Uterus (tissue), 2 donors: ENCODE measurements at regions not wholly inside any gene's neighbourhood (a gene's known extent, or its start where the extent isn't known, plus 50 kb on each side); places are given as distances from the start of the nearest gene placed in this dataset.

Experiments used
- POLR2A ChIP-seq, 2 donors: fragments of 450-650 bp; IDR thresholded peaks; one replicate each; pipeline ENCODE4 v1.6.1; 2016; ENCODE audit warnings: antibody characterized with exemption in 2 of 2, mild to moderate bottlenecking in 1 of 2, moderate library complexity in 1 of 2
- TF ChIP-seq, protein P1 (sequence below), 4 experiments: fragments of 200-600 bp in 2 of 4; fragments of 450-650 bp in 2 of 4; sonication (generic) in 2 of 4; IDR thresholded peaks; one replicate each; pipeline ENCODE4 v1.5.1; 2016 to 2019; ENCODE audit warnings: antibody characterized with exemption in 4 of 4, mild to moderate bottlenecking in 2 of 4, moderate library complexity in 1 of 4

DNA sequence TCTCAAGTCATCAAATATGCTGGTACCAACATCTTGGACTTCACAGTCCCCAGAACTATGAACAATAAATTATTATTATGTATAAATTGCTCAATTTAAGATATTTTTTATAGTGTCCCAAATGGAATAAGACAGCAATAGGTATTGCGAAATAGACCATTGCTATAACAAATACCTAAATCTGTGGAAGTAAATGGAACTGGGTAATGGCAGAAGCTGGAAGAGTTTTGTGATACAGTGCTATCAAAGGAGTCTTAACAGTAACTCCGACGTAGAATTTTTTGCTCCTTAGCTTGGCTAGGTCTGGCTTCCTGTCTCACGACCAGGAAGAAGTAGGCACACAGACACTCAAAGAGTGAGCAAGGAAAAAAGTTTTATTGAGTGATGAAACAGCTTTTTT lies 1791.5 kb downstream of the PLA2G4A start:
- TF ChIP-seq, protein P1, sequence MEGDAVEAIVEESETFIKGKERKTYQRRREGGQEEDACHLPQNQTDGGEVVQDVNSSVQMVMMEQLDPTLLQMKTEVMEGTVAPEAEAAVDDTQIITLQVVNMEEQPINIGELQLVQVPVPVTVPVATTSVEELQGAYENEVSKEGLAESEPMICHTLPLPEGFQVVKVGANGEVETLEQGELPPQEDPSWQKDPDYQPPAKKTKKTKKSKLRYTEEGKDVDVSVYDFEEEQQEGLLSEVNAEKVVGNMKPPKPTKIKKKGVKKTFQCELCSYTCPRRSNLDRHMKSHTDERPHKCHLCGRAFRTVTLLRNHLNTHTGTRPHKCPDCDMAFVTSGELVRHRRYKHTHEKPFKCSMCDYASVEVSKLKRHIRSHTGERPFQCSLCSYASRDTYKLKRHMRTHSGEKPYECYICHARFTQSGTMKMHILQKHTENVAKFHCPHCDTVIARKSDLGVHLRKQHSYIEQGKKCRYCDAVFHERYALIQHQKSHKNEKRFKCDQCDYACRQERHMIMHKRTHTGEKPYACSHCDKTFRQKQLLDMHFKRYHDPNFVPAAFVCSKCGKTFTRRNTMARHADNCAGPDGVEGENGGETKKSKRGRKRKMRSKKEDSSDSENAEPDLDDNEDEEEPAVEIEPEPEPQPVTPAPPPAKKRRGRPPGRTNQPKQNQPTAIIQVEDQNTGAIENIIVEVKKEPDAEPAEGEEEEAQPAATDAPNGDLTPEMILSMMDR (IDR thresholded peaks at IDR 0.05): no peak
- no peak for TF ChIP-seq POLR2A (IDR thresholded peaks at IDR 0.05)
